Trophoblast cell (in vitro differentiated cells and primary cell): ENCODE measurements at regions not wholly inside any gene's neighbourhood (a gene's known extent, or its start where the extent isn't known, plus 50 kb on each side); places are given as distances from the start of the nearest gene placed in this dataset.

ENCODE experiments used
- DNase-seq, 2 donors: peaks; one replicate each; pipeline ENCODE4 v3.0.0-alpha.2; 2016
- H2AFZ ChIP-seq: 2 replicates; pipeline ENCODE4 v1.6.1; 2013; ENCODE audit warnings: low read length, moderate library complexity, mild to moderate bottlenecking; ENCODE audit not compliant: insufficient read depth, poor library complexity
- H2AK5ac ChIP-seq: 2 replicates; pipeline ENCODE4 v1.6.1; 2013; ENCODE audit warnings: mild to moderate bottlenecking, low read length
- H2BK120ac ChIP-seq: 2 replicates; pipeline ENCODE4 v1.6.1; 2013; ENCODE audit warnings: low read length, mild to moderate bottlenecking, moderate library complexity; ENCODE audit not compliant: insufficient read depth, poor library complexity
- H2BK12ac ChIP-seq: 2 replicates; pipeline ENCODE4 v1.6.1; 2013; ENCODE audit warnings: mild to moderate bottlenecking, low read length, moderate library complexity
- H2BK5ac ChIP-seq: 2 replicates; pipeline ENCODE4 v1.6.1; 2013; ENCODE audit warnings: low read length, low read depth, moderate library complexity, mild to moderate bottlenecking; ENCODE audit not compliant: poor library complexity
- H3K14ac ChIP-seq: 2 replicates; pipeline ENCODE4 v1.6.1; 2013; ENCODE audit warnings: mild to moderate bottlenecking, low read length
- H3K18ac ChIP-seq: 2 replicates; pipeline ENCODE4 v1.6.1; 2013; ENCODE audit warnings: mild to moderate bottlenecking, low read length
- H3K23ac ChIP-seq: 2 replicates; pipeline ENCODE4 v1.6.1; 2013; ENCODE audit warnings: low read length
- H3K27ac ChIP-seq: 2 replicates; pipeline ENCODE4 v1.5.1; 2013; ENCODE audit warnings: low read depth, mild to moderate bottlenecking, inconsistent platforms, low read length, moderate library complexity
- H3K27me3 ChIP-seq: 2 replicates; pipeline ENCODE4 v1.6.1; 2013; ENCODE audit warnings: inconsistent platforms, mild to moderate bottlenecking, low read length, moderate library complexity; ENCODE audit not compliant: insufficient read depth
- H3K36me3 ChIP-seq, 2 experiments: 1 replicate in 1 of 2; 2 replicates in 1 of 2; pipeline ENCODE4 v1.6.1; 2013; ENCODE audit warnings: low read length in 2 of 2, mild to moderate bottlenecking in 2 of 2, moderate library complexity in 1 of 2; ENCODE audit not compliant: insufficient read depth in 2 of 2, control insufficient read depth in 1 of 2
- H3K4ac ChIP-seq: 2 replicates; pipeline ENCODE4 v1.6.1; 2013; ENCODE audit warnings: low read depth, mild to moderate bottlenecking, low read length, moderate library complexity
- H3K4me1 ChIP-seq, 2 experiments: 1 replicate in 1 of 2; 2 replicates in 1 of 2; pipeline ENCODE4 v1.6.1; 2013; ENCODE audit warnings: low read length in 2 of 2, mild to moderate bottlenecking in 2 of 2, moderate library complexity in 1 of 2; ENCODE audit not compliant: insufficient read depth in 2 of 2, control insufficient read depth in 1 of 2
- H3K4me2 ChIP-seq: 2 replicates; pipeline ENCODE4 v1.6.1; 2013; ENCODE audit warnings: inconsistent platforms, mild to moderate bottlenecking, low read length, moderate library complexity
- H3K4me3 ChIP-seq: 2 replicates; pipeline ENCODE4 v1.5.1; 2013; ENCODE audit warnings: mild to moderate bottlenecking, low read depth, low read length, inconsistent platforms
- H3K79me1 ChIP-seq: one replicate; pipeline ENCODE4 v1.6.1; 2013; ENCODE audit warnings: low read length
- H3K79me2 ChIP-seq: 2 replicates; pipeline ENCODE4 v1.6.1; 2013; ENCODE audit warnings: low read length, mild to moderate bottlenecking; ENCODE audit not compliant: control insufficient read depth, insufficient read depth, poor library complexity
- H3K9ac ChIP-seq: 2 replicates; pipeline ENCODE4 v1.6.1; 2013; ENCODE audit warnings: mild to moderate bottlenecking, low read length
- H3K9me3 ChIP-seq: 2 replicates; pipeline ENCODE4 v1.6.1; 2013; ENCODE audit warnings: low read depth, mild to moderate bottlenecking, control low read depth, inconsistent platforms, low read length; ENCODE audit not compliant: insufficient read depth
- H4K12ac ChIP-seq: 2 replicates; pipeline ENCODE4 v1.6.1; 2013; ENCODE audit warnings: low read depth, mild to moderate bottlenecking, low read length, moderate library complexity
- H4K8ac ChIP-seq: 2 replicates; pipeline ENCODE4 v1.6.1; 2013; ENCODE audit warnings: low read depth, mild to moderate bottlenecking, low read length, moderate library complexity
- H4K91ac ChIP-seq: one replicate; pipeline ENCODE4 v1.6.1; 2013; ENCODE audit warnings: low read depth, mild to moderate bottlenecking, low read length, moderate library complexity
- WGBS: extraction: QIAGEN DNeasy Blood & Tissue Kit; methylation state at CpG from one replicate; pipeline ENCODE4 v1.1.7; 2013; ENCODE audit warnings: missing lambda C conversion rate; ENCODE audit not compliant: insufficient read length, insufficient coverage; ENCODE audit errors: extremely low coverage; 5-methylcytosine and 5-hydroxymethylcytosine counted together

DNA sequence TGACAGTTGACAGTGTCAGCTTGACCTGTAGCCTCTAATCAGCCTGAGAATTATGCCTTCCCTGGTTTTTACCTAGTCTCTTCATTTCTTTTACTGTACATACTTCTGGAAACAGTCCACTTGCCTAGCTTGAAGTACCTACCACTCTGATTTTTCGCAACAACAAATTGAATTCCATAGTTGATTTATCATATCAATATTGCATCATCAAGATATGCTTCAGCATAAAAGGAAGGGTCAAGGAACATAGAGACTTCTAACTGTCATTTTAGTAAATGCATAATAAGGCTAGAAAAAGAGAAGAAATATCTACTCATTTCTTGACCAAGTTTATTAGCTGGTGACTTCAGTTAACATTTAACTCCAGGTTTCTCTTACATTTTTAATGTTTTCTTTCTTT, 174.2 kb upstream of the FAR2 start:
- Histone ChIP-seq H2BK120ac (no peak overlapping the region), H3K9me3 (no peaks in the 10 kb centered on the region), H4K12ac (no peak overlapping the region), H3K14ac (no peak overlapping the region), H3K27me3 (no peaks in the 10 kb centered on the region), H3K36me3 (no peaks in the 10 kb centered on the region), H3K4ac (no peak overlapping the region), H3K9ac (no peak overlapping the region), H3K4me1 (no peaks in the 10 kb centered on the region), H3K79me1 (no peaks in the 10 kb centered on the region), H2BK5ac (no peak overlapping the region), H3K27ac (no peak overlapping the region), H3K18ac (no peak overlapping the region), H4K8ac (no peak overlapping the region), H2BK12ac (no peak overlapping the region), H3K4me2 (no peak overlapping the region), H3K23ac (no peak overlapping the region), H3K79me2 (no peaks in the 10 kb centered on the region), H3K4me3 (no peak overlapping the region), H4K91ac (no peak overlapping the region), H2AFZ (no peak overlapping the region), H2AK5ac (no peak overlapping the region)
- WGBS: no CpG with 5 or more reads among the region's 1 CpG
- no peak for DNase-seq

DNA sequence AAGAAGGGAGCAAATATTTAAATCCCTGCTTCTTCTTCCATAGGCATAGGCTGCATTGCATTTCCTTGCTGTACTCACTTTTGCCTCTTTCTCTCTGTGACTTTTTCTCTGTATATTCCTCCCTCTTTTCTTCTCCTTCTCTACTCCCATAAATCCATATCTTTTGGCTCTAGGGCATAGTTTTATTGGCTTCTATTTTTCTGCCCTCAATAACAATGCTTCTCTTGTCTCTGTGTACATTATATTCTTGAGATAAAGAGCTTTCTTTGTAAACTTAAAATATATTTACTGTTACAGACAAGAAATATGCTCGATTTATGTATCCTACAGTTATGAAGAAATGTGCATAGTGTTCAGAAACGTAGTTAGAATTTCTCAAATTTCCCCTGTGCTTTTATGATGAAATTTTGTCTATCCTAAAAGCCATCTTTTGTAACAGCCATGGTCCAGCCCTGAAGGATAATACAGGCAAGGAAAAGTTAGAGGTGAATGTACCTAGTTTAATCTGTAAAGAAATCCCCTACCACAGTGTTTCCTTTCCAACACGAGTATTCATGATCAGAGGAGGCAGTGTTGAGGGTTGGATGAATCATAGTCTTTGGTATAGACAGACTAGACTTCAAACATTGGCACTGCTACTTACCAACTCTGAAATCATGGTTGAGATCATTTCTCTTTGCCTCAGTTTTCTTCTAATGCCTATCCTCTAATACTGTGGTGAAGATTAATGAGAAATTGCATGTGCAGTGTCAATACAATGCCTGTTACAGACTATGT, 173.3 kb upstream of the FAR2 start:
- H3K4me2 ChIP-seq: no peak overlapping the region
- H3K27me3 ChIP-seq: no peaks in the 10 kb centered on the region
- no peak overlapping the region for H3K27ac ChIP-seq
- no peak overlapping the region for H2BK12ac ChIP-seq
- H3K4me3 ChIP-seq: no peak overlapping the region
- no peak overlapping the region for H4K12ac ChIP-seq
- no CpG with 5 or more reads among the region's 3 CpGs for WGBS
- no peaks in the 10 kb centered on the region for H3K9me3 ChIP-seq
- no peak overlapping the region for H3K4ac ChIP-seq
- no peaks in the 10 kb centered on the region for H3K4me1 ChIP-seq
- no peak overlapping the region for H3K18ac ChIP-seq
- no peak overlapping the region for H4K8ac ChIP-seq
- H3K79me1 ChIP-seq: no peaks in the 10 kb centered on the region
- no peak overlapping the region for H2AK5ac ChIP-seq
- no peak overlapping the region for H2BK120ac ChIP-seq
- no peaks in the 10 kb centered on the region for H3K79me2 ChIP-seq
- H2AFZ ChIP-seq: no peak overlapping the region
- no peak for DNase-seq
- no peak overlapping the region for H4K91ac ChIP-seq
- no peak overlapping the region for H2BK5ac ChIP-seq
- H3K23ac ChIP-seq: no peak overlapping the region
- no peak overlapping the region for H3K9ac ChIP-seq
- no peaks in the 10 kb centered on the region for H3K36me3 ChIP-seq
- no peak overlapping the region for H3K14ac ChIP-seq

GRCh38 chr12:28980436-28980835, 168.6 kb upstream of the FAR2 start:
- no peaks in the 10 kb centered on the region for H3K27me3 ChIP-seq
- H3K9me3 ChIP-seq: no peaks in the 10 kb centered on the region
- H3K9ac ChIP-seq: no peak overlapping the region
- H2BK120ac ChIP-seq: no peak overlapping the region
- DNase-seq: no peak
- H4K12ac ChIP-seq: no peak overlapping the region
- no peaks in the 10 kb centered on the region for H3K79me1 ChIP-seq
- no peaks in the 10 kb centered on the region for H3K4me1 ChIP-seq
- no peak overlapping the region for H4K91ac ChIP-seq
- no peak overlapping the region for H3K14ac ChIP-seq
- H3K4me3 ChIP-seq: no peak overlapping the region
- no peak overlapping the region for H3K23ac ChIP-seq
- H3K79me2 ChIP-seq: no peaks in the 10 kb centered on the region
- no peak overlapping the region for H2BK5ac ChIP-seq
- no peak overlapping the region for H3K18ac ChIP-seq
- H2AFZ ChIP-seq: no peak overlapping the region
- no peak overlapping the region for H3K4me2 ChIP-seq
- no CpG with 5 or more reads among the region's 4 CpGs for WGBS
- no peak overlapping the region for H2BK12ac ChIP-seq
- H4K8ac ChIP-seq: no peak overlapping the region
- H3K27ac ChIP-seq: no peak overlapping the region
- no peak overlapping the region for H3K4ac ChIP-seq
- H2AK5ac ChIP-seq: no peak overlapping the region
- H3K36me3 ChIP-seq: no peaks in the 10 kb centered on the region

- Histone ChIP-seq H3K9me3 (no peaks in the 10 kb centered on the region), H3K4me1 (no peaks in the 10 kb centered on the region), H3K9ac (no peak overlapping the region), H3K36me3 (no peaks in the 10 kb centered on the region), H3K79me2 (no peaks in the 10 kb centered on the region), H2AFZ (no peak overlapping the region), H2BK120ac (no peak overlapping the region), H3K18ac (no peak overlapping the region), H3K14ac (no peak overlapping the region), H2BK12ac (no peak overlapping the region), H3K4ac (no peak overlapping the region), H3K27ac (no peak overlapping the region), H4K8ac (no peak overlapping the region), H2AK5ac (no peak overlapping the region), H3K4me3 (no peak overlapping the region), H4K91ac (no peak overlapping the region), H4K12ac (no peak overlapping the region), H3K23ac (no peak overlapping the region), H3K79me1 (no peaks in the 10 kb centered on the region), H3K4me2 (no peak overlapping the region), H3K27me3 (no peaks in the 10 kb centered on the region), H2BK5ac (no peak overlapping the region)
- WGBS: no CpG with 5 or more reads among the region's 5 CpGs
- no peak for DNase-seq
Observed at GRCh38 chr12:28987538-28988324, 161.3 kb upstream of the FAR2 start.
